ENCODE measurements at regions not wholly inside any gene's neighbourhood (a gene's known extent, or its start where the extent isn't known, plus 50 kb on each side); places are given as distances from the start of the nearest gene placed in this dataset.
"Not testable (repeated sequence)": the region's sequence is repeated elsewhere in the genome, so short reads cannot be mapped to it uniquely, and the experiment has no call there.

DNA sequence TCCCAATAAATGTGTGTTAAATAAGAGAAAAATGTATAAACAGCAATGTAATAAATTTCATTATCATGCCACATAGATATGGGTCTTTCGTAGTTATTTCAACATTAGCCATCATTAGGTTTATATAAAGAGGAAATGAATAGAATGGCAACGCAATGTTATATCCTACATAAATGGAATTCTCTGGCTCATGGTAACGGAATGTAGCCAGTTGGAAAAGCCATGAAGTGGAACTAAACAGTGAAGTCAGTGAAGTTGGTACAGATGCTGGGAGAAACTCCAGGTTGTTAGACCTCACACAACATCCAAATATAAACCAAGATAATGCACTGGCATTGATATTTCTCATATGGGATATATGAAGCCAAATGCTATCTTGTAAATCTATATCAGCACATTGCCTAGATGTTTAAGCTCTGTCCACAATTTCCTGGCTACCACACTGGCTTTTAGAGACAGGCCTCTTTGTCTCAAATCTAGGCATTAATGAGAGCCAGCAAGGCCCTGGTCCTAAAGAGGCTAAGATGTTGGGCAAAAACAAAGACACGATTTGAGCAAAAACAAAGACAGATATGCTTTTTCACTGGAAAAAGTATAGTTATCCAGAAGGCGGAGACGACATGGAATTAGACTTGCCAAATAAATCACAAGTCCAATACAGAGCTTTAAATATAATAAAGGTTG is 861.0 kb downstream of the RPS29 start:
- DNase-seq (ENCODE audit: low read depth, low spot score) = no peak

GRCh38 chr14:48723841-48724495 is 862.2 kb downstream of the RPS29 start:
- no peak for DNase-seq (ENCODE audit: low read depth, low spot score)

- no peak for DNase-seq (ENCODE audit: low read depth, low spot score)
Observed at GRCh38 chr14:48714366-48714765, 871.8 kb downstream of the RPS29 start.

DNA sequence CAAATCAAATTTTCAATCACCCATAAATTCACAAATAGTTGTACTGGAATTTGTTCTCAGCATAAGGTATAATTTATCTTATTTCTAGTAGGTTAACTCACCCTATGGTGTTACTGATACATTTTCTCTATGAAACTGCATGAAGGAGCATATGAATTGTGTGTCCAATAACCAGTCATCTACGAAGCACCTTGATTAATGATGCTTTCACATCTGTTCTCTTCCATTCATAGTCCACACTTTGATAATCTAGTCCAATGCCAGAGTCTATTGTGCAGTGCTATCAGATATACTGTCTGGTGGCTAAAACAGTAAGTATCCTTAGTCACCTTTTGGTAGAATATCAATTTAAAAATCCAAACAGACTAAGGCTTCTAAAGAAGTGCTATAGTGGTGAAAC is 876.0 kb downstream of the RPS29 start:
- no peak for DNase-seq (ENCODE audit: low read depth, low spot score)

- no peak for DNase-seq (ENCODE audit: low read depth, low spot score)
Observed at GRCh38 chr14:48709277-48709785, 876.8 kb downstream of the RPS29 start.

DNA sequence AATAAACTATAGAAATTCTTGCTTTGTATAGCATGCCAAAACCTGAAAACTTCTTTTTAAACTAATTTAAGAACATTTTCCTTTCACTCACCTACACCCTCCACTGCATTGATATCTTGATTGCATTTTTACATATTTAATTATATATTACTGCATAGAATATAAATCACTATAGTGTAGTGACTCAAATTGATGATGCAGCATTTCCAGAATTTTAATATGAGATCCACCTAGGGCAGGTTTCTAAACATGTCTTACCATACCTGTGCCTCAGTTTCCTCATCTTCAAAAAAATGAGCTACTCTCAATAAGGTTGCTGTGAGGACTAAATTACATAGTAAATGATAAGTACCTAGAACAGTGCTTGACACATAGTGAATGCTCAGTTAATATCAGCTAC is 881.5 kb downstream of the RPS29 start:
- no peak for DNase-seq (ENCODE audit: low read depth, low spot score)

GRCh38 chr14:48703728-48704467 is 882.3 kb downstream of the RPS29 start:
- no peak for DNase-seq (ENCODE audit: low read depth, low spot score)

GRCh38 chr14:48697362-48697761 is 888.8 kb downstream of the RPS29 start:
- DNase-seq (ENCODE audit: low read depth, low spot score) = not testable (repeated sequence)

- DNase-seq (ENCODE audit: low read depth, low spot score) = no peak
Observed at GRCh38 chr14:48693793-48694192, 892.4 kb downstream of the RPS29 start.

- DNase-seq (ENCODE audit: low read depth, low spot score) = no peak
Observed at GRCh38 chr14:48690349-48690748, 895.8 kb downstream of the RPS29 start.

- no peak for DNase-seq (ENCODE audit: low read depth, low spot score)
Observed at GRCh38 chr14:48686650-48687049, 899.5 kb downstream of the RPS29 start.

DNA sequence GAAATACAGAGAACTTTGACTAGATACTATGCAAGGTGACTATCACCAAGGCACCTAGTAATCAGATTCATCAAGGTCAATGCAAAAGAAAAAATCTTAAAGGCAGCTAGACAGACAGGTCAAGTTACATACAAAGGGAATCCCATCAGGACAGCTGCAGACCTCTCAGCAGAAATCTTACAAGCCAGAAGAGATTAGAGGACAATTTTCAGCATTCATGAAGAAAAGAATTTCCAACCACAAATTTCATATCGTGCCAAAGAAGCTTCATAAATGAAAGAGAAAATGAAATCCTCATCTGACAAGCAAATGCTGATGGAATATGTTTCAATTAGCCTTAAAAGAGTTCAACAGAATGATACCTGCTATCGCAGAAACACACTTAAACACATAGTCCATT is 913.7 kb downstream of the RPS29 start:
- no peak for DNase-seq (ENCODE audit: low read depth, low spot score)

DNA sequence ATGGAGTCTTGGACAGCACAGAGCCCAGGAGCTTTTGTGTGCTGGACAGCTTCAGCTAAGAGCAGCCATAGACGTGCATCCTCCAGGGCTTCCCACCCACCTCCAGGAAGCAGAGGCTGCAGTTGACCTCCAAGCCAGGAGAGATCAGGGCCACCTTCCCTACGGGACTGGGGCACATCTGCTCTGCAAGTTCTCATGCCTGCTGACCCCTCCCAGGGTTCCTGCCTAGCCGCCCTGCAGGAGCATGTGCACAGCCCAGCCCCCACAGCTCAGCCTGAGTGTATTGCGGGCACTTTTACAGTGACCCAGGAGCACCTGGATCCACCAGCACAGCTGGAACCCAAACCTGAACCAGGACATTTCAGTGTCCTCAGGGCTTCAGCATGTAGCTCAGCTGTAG is 915.2 kb downstream of the RPS29 start:
- DNase-seq (ENCODE audit: low read depth, low spot score) = no peak

GRCh38 chr14:48665077-48665784 is 920.9 kb downstream of the RPS29 start:
- no peak for DNase-seq (ENCODE audit: low read depth, low spot score)

- no peak for DNase-seq (ENCODE audit: low read depth, low spot score)
Observed at GRCh38 chr14:48643241-48643640, 942.9 kb downstream of the RPS29 start.

GRCh38 chr14:48628870-48629269 is 953.5 kb upstream of the MDGA2 start:
- DNase-seq (ENCODE audit: low read depth, low spot score) = no peak

DNA sequence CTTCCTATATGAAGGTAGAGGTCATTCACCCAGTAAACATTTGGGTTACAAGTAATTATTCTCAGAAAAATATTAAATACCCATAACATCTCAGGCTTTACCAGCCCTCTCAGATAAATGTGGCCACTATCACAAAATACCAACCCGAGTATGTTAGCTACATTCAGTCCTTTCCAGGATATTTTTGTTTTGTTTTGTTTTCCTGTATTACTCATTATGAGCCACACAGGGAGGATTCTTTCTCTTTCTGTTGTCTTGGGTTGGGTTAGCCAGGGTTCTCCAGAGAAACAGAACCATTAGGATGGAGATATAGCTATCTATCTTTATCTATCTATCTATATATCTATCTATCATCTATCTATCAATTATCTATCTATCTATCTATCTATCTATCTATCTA is 947.6 kb upstream of the MDGA2 start:
- DNase-seq (ENCODE audit: low read depth, low spot score) = no peak

DNA sequence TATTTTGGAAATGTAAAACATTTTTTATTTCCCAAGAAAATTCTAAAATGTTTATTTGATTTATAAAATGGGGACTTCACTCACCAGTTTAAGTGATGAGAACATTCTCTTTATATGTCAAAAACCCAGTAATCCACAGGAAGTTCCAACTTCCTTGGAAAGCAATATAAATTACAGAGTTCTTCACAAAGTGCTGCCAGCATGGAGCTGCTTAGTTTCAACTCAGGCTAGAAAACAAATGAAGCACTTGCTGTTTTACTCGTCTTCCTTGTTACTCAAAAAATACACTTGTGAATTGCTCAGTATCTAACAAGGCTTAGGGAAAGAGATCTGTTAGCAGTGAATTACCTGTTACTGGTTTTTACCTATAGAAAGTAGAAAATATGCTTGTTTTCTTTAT is 942.7 kb upstream of the MDGA2 start:
- no peak for DNase-seq (ENCODE audit: low read depth, low spot score)

DNA sequence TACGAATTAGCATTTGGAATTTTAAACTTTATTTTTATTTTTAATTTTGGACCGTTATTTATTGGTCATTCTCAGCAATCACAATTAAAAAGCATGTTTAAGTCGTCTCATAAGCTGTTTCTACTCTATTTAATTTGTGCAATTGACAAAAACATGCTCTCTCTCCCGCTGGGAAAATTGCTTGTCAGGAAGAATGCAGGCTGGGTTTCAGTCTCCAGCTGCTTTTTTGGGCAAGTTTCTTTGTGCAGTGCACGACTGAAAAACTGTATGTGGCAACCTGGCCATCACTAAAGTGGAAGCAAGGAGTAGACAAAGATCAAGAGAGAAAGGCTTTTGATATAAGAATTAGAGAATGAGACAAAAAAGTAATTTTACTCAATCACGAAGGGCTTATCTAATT is 941.5 kb upstream of the MDGA2 start:
- DNase-seq (ENCODE audit: low read depth, low spot score) = no peak

DNA sequence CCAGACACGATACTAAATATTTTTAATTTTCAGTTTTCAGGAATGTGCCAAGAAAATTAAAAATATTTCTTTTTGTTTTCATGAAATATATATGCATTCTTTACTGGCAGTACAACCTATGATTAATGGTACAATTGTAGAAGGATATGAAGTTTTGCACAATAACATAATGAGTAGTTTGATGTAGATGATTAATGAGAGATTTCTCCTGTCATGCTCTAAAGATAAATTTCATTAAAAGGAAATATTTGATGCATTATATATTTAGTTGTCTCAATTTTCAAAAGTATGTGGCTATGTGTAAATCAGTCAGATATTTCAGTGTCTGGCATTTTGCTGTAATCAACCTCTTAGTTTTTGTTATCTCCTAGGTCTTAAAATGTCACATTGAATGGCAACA is 940.2 kb upstream of the MDGA2 start:
- DNase-seq (ENCODE audit: low read depth, low spot score) = no peak

DNA sequence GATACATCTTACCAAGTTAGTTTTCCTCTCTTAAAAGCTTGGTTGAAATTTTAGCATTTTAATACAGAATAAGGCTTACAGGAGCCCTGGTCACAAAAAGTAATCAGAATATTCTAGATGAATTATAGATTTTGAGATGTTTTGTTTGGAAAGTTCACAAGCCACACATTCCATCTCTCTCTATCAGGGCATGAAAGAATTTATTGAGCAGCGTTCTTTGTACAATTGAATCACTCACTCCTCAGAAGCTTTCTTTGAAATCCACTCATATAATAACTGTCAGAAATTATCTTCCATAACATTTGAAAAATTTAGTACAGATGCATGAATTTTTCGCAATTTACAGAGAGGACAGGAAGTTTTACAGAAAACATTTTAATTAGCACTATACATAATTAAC is 938.6 kb upstream of the MDGA2 start:
- no peak for DNase-seq (ENCODE audit: low read depth, low spot score)

- DNase-seq (ENCODE audit: low read depth, low spot score) = not testable (repeated sequence)
Observed at GRCh38 chr14:48606960-48607359, 931.6 kb upstream of the MDGA2 start.

Data from brain pericyte (primary cell).